ENCODE measurements at regions not wholly inside any gene's neighbourhood (a gene's known extent, or its start where the extent isn't known, plus 50 kb on each side); places are given as distances from the start of the nearest gene placed in this dataset.
"Not testable (repeated sequence)": the region's sequence is repeated elsewhere in the genome, so short reads cannot be mapped to it uniquely, and the experiment has no call there.

DNA sequence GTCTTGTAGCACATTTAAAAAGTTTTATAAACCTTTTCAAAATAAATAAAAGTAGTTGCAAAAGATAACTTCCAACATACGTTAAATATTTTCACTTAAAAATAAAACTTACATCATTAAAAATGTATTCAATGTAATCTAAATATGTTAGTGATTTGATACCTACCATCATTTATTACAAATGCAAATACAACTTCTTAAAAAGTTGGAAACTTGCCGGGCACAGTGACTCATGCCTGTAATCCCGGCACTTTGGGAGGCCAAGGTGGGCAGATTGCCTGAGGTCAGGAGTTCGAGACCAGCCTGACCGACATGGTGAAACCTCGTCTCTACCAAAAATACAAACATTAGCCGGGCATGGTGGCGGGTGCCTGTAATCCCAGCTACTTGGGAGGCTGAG is 122.6 kb upstream of the PODXL start:
- TF ChIP-seq, protein P1, sequence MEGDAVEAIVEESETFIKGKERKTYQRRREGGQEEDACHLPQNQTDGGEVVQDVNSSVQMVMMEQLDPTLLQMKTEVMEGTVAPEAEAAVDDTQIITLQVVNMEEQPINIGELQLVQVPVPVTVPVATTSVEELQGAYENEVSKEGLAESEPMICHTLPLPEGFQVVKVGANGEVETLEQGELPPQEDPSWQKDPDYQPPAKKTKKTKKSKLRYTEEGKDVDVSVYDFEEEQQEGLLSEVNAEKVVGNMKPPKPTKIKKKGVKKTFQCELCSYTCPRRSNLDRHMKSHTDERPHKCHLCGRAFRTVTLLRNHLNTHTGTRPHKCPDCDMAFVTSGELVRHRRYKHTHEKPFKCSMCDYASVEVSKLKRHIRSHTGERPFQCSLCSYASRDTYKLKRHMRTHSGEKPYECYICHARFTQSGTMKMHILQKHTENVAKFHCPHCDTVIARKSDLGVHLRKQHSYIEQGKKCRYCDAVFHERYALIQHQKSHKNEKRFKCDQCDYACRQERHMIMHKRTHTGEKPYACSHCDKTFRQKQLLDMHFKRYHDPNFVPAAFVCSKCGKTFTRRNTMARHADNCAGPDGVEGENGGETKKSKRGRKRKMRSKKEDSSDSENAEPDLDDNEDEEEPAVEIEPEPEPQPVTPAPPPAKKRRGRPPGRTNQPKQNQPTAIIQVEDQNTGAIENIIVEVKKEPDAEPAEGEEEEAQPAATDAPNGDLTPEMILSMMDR (optimal IDR thresholded peaks at IDR 0.05 in 1 of 3, IDR thresholded peaks at IDR 0.05 in 1 of 3, conservative IDR thresholded peaks at IDR 0.05 in 1 of 3; ENCODE audit: extremely low read depth in 1 of 3, insufficient read depth in 2 of 3, low read length in 3 of 3) = not testable (repeated sequence)
- not testable (repeated sequence) for TF ChIP-seq EZH2 (IDR thresholded peaks at IDR 0.05; ENCODE audit: low read length)
